Ramos (cell line): ENCODE measurements at regions not wholly inside any gene's neighbourhood (a gene's known extent, or its start where the extent isn't known, plus 50 kb on each side); places are given as distances from the start of the nearest gene placed in this dataset.
"Not testable (repeated sequence)": the region's sequence is repeated elsewhere in the genome, so short reads cannot be mapped to it uniquely, and the experiment has no call there.

Source experiments
- in situ Hi-C: fragments of 300-500 bp; cut with MboI; formaldehyde crosslinking; loops from one replicate; pipeline ENCODE4 v1.14.3; 2022; ENCODE audit warnings: low sequenced_read_pairs; ENCODE audit not compliant: unreplicated experiment

GRCh38 chr10:61280303-61280702 lies 172.9 kb downstream of the TMEM26 start:
- in situ Hi-C loops: loop anchor here (25.0 kb wide), 1 partner anchor 468 kb away; no protein-coding TSS in a partner anchor

DNA sequence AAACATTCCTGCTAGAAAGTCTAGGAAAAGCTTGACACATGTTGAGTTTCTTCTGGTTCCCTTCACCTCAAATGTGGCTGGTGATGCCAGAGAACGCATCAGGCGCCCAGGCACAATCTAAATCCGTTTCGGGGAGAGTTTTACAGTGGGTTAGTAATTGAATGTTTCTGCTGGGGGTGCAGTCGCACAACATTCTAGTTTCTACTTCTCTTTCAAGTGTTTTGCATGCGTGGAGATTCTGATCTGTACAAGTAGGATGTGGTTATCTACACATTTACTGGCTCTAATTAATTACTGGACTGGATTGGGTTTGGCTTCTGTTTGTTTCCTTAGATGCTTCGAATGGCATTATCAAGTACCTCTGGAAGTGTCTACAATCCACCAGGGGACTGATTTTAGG lies 173.8 kb downstream of the TMEM26 start:
- in situ Hi-C loops: loop anchor here (25.0 kb wide), 1 partner anchor 467 kb away; no protein-coding TSS in a partner anchor

GRCh38 chr10:61278556-61278955 lies 174.6 kb downstream of the TMEM26 start:
- in situ Hi-C loops: loop anchor here (25.0 kb wide), 1 partner anchor 466 kb away; no protein-coding TSS in a partner anchor

GRCh38 chr10:61272781-61273180 lies 180.4 kb downstream of the TMEM26 start:
- in situ Hi-C loops: no loop called here

- in situ Hi-C loops: no loop called here
Measured at GRCh38 chr10:61271127-61271780, 181.9 kb downstream of the TMEM26 start.

- in situ Hi-C loops: no loop called here
Measured at GRCh38 chr10:61263518-61263917, 189.7 kb downstream of the TMEM26 start.

DNA sequence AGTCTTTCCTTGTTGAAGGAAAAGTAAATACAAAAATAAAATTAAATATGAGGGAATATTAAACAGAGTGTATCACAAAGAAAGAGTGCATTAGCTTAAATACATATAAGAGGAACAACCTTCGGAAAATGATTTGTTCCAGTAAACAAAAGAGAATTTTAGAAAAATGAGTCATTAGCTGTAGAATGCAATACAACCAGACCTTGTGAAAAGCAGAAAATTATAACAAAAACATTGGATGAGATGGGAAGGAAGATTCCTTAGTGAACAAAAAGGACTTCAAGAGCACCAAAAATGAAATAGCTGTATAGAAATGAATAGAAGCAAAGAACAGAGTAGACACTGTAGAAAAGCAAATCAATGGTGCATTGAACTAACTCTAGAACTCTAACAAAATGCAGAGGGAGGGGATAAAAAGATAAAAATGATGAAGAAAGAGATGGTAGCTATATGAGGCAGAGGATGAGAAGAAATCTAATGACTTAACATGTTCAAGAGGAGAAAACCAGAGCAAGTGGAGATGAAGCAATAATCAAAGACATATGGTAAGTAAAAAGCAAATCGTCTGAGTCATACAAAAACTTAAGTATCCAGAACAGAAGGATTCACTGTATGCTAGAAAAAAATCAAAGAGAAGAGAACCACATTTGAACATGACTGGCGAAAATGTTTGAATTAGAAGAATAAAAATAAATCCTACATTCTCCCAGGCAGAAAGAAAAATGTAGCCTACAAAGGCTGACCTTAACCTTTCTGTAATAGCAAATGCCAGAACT lies 190.5 kb downstream of the TMEM26 start:
- in situ Hi-C loops: no loop called here

GRCh38 chr10:61257956-61258496 lies 195.2 kb downstream of the TMEM26 start:
- in situ Hi-C loops: no loop called here

DNA sequence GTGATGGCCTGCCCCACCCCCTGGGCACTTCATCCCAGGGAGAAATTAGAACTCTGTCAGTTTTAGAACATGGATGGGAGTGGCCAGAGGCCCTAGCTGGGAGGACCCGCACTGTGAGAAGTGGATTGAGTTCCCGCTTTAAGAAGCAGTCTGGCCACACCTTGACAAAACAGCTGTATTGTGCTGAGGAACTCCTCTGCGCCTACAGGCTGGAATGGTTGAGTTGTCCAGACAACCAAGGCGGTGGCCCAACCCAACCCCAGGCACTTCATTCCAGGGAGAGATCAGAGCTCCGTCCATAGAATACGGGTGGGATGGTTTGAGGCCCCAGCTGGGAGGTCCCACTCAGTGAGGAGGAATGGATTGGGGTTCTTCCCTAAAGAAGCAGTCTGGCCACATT lies 196.0 kb downstream of the TMEM26 start:
- in situ Hi-C loops: no loop called here

- in situ Hi-C loops: not testable (repeated sequence)
Measured at GRCh38 chr10:61252326-61252725, 200.9 kb downstream of the TMEM26 start.

DNA sequence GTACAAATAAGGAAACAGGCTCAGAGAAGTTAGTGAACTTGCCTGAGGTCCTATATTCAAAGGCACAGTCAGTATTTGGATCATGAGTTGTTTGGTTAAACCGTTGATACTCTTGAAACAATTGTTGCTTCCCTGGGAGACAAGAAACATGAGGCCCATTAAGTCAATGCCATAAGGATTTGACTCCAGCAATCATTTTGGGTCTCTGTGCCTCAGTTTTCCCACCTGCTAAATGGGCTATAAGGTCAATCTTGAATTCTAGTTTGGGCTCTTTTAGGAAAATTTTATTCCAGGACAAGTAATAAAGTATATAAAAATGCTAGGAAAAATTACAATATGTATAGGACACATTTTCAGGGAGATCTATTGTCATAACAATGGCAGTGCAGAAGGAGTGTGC lies 202.1 kb downstream of the TMEM26 start:
- in situ Hi-C loops: no loop called here

DNA sequence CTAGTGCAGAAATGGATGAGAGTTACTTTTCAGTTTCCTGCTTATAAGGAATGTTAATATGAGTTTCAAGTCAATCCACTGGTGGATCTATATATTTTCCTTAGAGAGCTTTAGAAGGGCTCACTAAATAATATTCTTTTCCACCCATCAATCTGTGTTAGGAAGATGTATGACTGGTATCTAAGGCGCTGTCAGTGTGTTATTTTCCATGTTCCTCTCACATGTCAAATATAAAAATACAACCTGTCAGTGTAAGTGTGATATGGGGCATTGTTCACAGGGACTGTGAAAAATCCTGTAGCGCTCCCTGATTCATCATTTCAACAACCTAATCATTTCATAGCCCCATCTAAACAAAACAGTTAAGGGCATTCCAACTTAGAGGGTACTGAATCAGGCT lies 203.1 kb downstream of the TMEM26 start:
- in situ Hi-C loops: no loop called here

DNA sequence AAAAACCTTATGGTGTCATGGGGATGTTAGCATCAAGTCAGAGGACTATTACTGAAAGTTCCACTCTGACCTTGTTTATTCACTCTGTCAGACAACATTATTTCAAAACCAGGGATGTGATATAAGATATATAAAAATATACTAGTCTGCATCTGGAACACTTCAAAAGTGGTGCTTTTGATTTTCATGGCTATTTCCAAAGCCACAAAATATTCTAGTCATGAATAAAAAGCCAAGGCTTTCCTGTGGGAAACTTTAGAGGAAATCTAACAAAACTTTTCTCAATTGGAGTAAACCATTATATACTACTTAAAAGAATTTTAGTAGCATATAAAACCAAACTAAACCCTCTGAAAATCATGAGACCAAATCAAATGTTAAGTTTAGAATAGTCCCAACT lies 205.2 kb downstream of the TMEM26 start:
- in situ Hi-C loops: no loop called here

DNA sequence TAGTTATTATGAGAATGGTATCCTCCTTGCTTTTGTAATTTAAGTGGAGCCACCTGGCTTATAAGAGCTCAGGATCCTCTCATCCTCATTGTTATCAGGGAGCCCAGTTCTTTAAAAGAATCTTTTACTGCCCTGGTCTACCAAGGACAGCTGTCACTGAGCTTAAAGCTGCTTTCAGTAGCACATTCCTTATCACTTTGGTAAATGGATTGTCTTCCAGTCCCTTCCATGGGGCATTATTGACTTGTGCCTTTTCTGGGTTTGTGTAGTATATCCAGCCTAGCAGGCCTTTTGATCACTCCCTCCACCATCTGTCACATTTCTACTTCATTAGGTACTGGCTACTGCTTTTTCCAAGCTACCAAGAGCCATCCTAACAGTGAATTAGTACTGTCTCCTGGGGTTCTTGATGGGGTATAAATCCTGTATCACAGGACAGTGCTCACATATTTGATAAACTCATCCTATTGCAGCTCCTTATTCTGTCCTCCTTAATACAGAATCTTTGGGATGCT lies 208.9 kb downstream of the TMEM26 start:
- in situ Hi-C loops: no loop called here

DNA sequence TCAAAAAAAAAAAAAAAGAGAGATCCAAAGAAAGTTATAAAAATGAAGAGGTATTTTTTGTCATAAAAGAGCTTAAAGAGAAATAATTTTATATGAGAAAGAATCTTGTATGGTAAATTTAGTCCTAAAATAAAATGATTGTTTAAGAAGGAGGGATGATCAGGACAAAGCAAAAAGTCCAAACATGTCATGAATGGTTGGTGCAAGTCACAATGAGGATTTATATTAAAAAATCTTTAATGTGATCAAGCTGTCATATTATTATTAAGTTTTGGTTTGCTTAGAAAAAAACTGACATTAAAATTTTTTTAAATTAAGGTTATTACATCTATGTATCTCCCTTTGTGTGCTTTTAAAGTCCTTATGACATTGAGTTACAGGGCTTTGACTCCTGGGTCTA lies 220.4 kb downstream of the TMEM26 start:
- in situ Hi-C loops: no loop called here

GRCh38 chr10:61225939-61226338 lies 227.2 kb downstream of the TMEM26 start:
- in situ Hi-C loops: no loop called here

- in situ Hi-C loops: no loop called here
Measured at GRCh38 chr10:61223576-61223975, 229.6 kb downstream of the TMEM26 start.

- in situ Hi-C loops: no loop called here
Measured at GRCh38 chr10:61219696-61220095, 233.5 kb downstream of the TMEM26 start.

DNA sequence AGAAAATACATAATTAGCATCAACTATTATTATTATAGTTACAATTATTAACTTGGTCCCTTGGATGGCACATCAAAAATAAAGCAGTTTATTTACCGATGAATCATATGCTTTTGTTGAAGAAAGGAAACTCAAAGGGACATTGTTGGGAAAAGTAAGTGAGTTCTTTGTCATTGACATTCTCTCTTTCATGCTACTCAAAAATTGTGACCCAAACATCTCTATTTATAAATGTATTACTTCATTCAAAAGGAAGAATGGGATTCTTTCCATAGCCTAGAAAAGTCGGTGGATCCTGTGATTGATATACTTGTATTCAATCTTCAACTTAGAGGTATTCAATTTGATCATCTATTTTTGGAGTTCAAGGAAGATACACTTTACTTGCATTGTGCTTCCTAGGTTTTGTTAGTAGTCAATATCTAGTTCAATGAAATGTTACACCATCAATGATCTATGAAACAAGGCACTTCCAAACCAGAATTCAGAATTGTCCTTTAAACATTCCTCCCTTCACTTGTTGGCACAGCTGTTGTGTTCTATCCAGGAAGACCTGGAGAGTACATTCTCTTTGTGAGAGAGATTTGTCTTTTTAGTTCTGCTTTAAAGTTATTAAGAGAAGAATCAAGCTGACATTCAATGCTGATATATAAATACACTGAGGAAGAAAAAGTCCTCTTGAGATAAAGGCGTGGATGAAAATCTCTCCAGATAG lies 235.2 kb downstream of the TMEM26 start:
- in situ Hi-C loops: no loop called here

- in situ Hi-C loops: no loop called here
Measured at GRCh38 chr10:61215246-61215645, 237.9 kb downstream of the TMEM26 start.

DNA sequence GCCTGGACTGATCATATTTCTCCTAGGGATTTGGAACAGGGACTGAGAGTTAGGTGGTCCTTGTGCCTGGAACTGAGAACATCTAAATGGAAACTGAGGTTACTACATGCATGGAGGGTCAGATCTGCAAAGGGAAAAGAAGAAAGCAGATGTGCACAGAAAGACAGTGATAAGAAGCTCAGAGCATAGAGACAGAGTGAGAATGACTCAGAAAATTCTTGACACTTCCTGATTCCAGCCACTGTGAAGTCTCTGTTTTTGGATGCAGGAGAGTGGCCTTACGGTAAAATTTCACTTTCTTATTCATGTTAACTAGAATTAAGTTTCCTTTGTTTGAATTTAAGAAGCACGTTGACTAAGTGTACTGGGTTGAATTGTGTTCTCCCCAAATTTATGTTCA lies 241.7 kb downstream of the TMEM26 start:
- in situ Hi-C loops: no loop called here
